Body of pancreas (tissue), 4 donors: ENCODE measurements at regions not wholly inside any gene's neighbourhood (a gene's known extent, or its start where the extent isn't known, plus 50 kb on each side); places are given as distances from the start of the nearest gene placed in this dataset.

Experiments
- ATAC-seq: fragments of 150-250 bp; one replicate; pipeline ENCODE4 v1.9.1; 2016
- DNase-seq, 4 donors: peaks; one replicate each; pipeline ENCODE4 v3.0.0-alpha.2; 2019
- H3K27ac ChIP-seq, 4 donors: fragments of 200-600 bp; sonication (generic); 1 replicate in 3 of 4; 2 replicates in 1 of 4; pipeline versions ENCODE4 v1.5.1 to v1.6.1; 2016 to 2019; ENCODE audit warnings: mild to moderate bottlenecking in 1 of 4, mixed read lengths in 1 of 4, moderate library complexity in 1 of 4
- H3K27me3 ChIP-seq, 2 donors: fragments of 200-600 bp; sonication (generic); one replicate each; pipeline ENCODE4 v1.6.0; 2016; ENCODE audit warnings: mild to moderate bottlenecking in 1 of 2
- H3K36me3 ChIP-seq, 2 donors: fragments of 200-600 bp; sonication (generic); replicated peaks in 1 of 2; 2 replicates each; pipeline ENCODE4 v1.5.1; 2016; ENCODE audit warnings: low read depth in 2 of 2; ENCODE audit not compliant: insufficient read depth in 1 of 2
- H3K4me1 ChIP-seq: fragments of 200-600 bp; sonication (generic); one replicate; pipeline ENCODE4 v1.6.0; 2016
- H3K4me3 ChIP-seq, 2 donors: fragments of 200-600 bp; sonication (generic); 1 replicate in 1 of 2; 2 replicates in 1 of 2; pipeline ENCODE4 v1.5.1; 2016 to 2019
- H3K9me3 ChIP-seq, 3 donors: fragments of 200-600 bp; sonication (generic); 1 replicate in 2 of 3; 2 replicates in 1 of 3; pipeline ENCODE4 v1.5.1; 2016
- CTCF ChIP-seq, 7 experiments: fragments of 450-650 bp in 4 of 7; fragments of 200-600 bp in 3 of 7; sonication (generic) in 3 of 7; IDR thresholded peaks; one replicate each; pipeline ENCODE4 v1.5.1; 2016 to 2019; ENCODE audit warnings: antibody characterized with exemption in 7 of 7
- POLR2A ChIP-seq, 3 donors: fragments of 450-650 bp; IDR thresholded peaks; one replicate each; pipeline ENCODE4 v1.6.1; 2016; ENCODE audit warnings: antibody characterized with exemption in 3 of 3, mild to moderate bottlenecking in 2 of 3
- WGBS, 2 donors: methylation state at CpG; one replicate each; pipeline ENCODE4 v1.1.5; 2017; 5-methylcytosine and 5-hydroxymethylcytosine counted together
- intact Hi-C: fragments of 100-400 bp; cut with DNase I; formaldehyde crosslinking; loops from one replicate; pipeline ENCODE4 v1.15.1; 2023

GRCh38 chr12:39144613-39145061 lies 239.2 kb upstream of the CPNE8 start:
- TF ChIP-seq POLR2A (IDR thresholded peaks at IDR 0.05) (no peak), CTCF (IDR thresholded peaks at IDR 0.05) (no peak)
- peak overlapping the region in 3 of 4 donors; percentile 49 to 58 (median 53) for H3K27ac ChIP-seq
- H3K4me3 ChIP-seq, result no peak overlapping the region
- WGBS, 2 donors, result 22 to 43% methylated on average over 15 to 41 of the region's 41 CpGs
- ATAC-seq (peak; percentile 40), DNase-seq (peak in 1 of 4 donors; percentile 9)
- H3K27me3 ChIP-seq, result no peaks in the 10 kb centered on the region
- H3K4me1 ChIP-seq, result peaks cover 17% of the 10 kb centered on the region
- intact Hi-C loops, result loop anchor here (10.0 kb wide), 1 partner anchor 130 kb away; no protein-coding TSS in a partner anchor
- no peaks in the 10 kb centered on the region for H3K36me3 ChIP-seq
- no peaks in the 10 kb centered on the region for H3K9me3 ChIP-seq

GRCh38 chr12:39138268-39138667 lies 232.9 kb upstream of the CPNE8 start:
- no peaks in the 10 kb centered on the region for H3K36me3 ChIP-seq
- no peak for ATAC-seq
- intact Hi-C loops, result no loop called here

GRCh38 chr12:39127401-39127800 lies 222.0 kb upstream of the CPNE8 start:
- no peaks in the 10 kb centered on the region for H3K36me3 ChIP-seq
- no peak for TF ChIP-seq POLR2A (IDR thresholded peaks at IDR 0.05)
- TF ChIP-seq CTCF (IDR thresholded peaks at IDR 0.05), result no peak
- DNase-seq (no peak), ATAC-seq (no peak)
- WGBS, 2 donors, result 59 to 61% methylated on average over 4 of the region's 4 CpGs
- H3K9me3 ChIP-seq, result no peaks in the 10 kb centered on the region
- intact Hi-C loops, result no loop called here
- H3K27me3 ChIP-seq, result no peaks in the 10 kb centered on the region
- H3K4me3 ChIP-seq, result no peak overlapping the region
- H3K27ac ChIP-seq, result no peak overlapping the region
- H3K4me1 ChIP-seq, result no peaks in the 10 kb centered on the region

More at GRCh38 chr12:39138268-39138667, 232.9 kb upstream of the CPNE8 start:
- Histone ChIP-seq H3K9me3 (no peaks in the 10 kb centered on the region), H3K27ac (no peak overlapping the region), H3K27me3 (no peaks in the 10 kb centered on the region), H3K4me3 (no peak overlapping the region), H3K4me1 (no peaks in the 10 kb centered on the region)
- TF ChIP-seq POLR2A (IDR thresholded peaks at IDR 0.05) (no peak), CTCF (IDR thresholded peaks at IDR 0.05) (no peak)
- WGBS, 2 donors, result 47 to 54% methylated on average over 4 of the region's 4 CpGs
- DNase-seq, result no peak

GRCh38 chr12:39125566-39125965 lies 220.2 kb upstream of the CPNE8 start:
- intact Hi-C loops, result no loop called here
- WGBS, 2 donors, result 19 to 31% methylated on average over 2 of the region's 2 CpGs
- ATAC-seq (no peak), DNase-seq (no peak)
- TF ChIP-seq POLR2A (IDR thresholded peaks at IDR 0.05) (no peak), CTCF (IDR thresholded peaks at IDR 0.05) (no peak)
- H3K27ac ChIP-seq, result no peak overlapping the region
- H3K36me3 ChIP-seq, result no peaks in the 10 kb centered on the region
- no peaks in the 10 kb centered on the region for H3K27me3 ChIP-seq
- no peak overlapping the region for H3K4me3 ChIP-seq
- no peaks in the 10 kb centered on the region for H3K9me3 ChIP-seq
- no peaks in the 10 kb centered on the region for H3K4me1 ChIP-seq

- no peaks in the 10 kb centered on the region for H3K27me3 ChIP-seq
- WGBS, 2 donors, result 68 to 71% methylated on average over 5 to 6 of the region's 6 CpGs
- ATAC-seq (no peak), DNase-seq (no peak)
- no peak for TF ChIP-seq CTCF (IDR thresholded peaks at IDR 0.05)
- no peak for TF ChIP-seq POLR2A (IDR thresholded peaks at IDR 0.05)
- intact Hi-C loops, result no loop called here
- H3K4me1 ChIP-seq, result no peaks in the 10 kb centered on the region
- no peaks in the 10 kb centered on the region for H3K36me3 ChIP-seq
- no peak overlapping the region for H3K4me3 ChIP-seq
- H3K27ac ChIP-seq, result no peak overlapping the region
- no peaks in the 10 kb centered on the region for H3K9me3 ChIP-seq
Measured at GRCh38 chr12:39124768-39125167, 219.4 kb upstream of the CPNE8 start.
